Left kidney (tissue), 1 donor: ENCODE measurements at regions not wholly inside any gene's neighbourhood (a gene's known extent, or its start where the extent isn't known, plus 50 kb on each side); places are given as distances from the start of the nearest gene placed in this dataset.
"Not testable (repeated sequence)": the region's sequence is repeated elsewhere in the genome, so short reads cannot be mapped to it uniquely, and the experiment has no call there.

Experiments used
- DNase-seq: peaks from one replicate; pipeline ENCODE4 v3.0.0-alpha.2; 2013

DNA sequence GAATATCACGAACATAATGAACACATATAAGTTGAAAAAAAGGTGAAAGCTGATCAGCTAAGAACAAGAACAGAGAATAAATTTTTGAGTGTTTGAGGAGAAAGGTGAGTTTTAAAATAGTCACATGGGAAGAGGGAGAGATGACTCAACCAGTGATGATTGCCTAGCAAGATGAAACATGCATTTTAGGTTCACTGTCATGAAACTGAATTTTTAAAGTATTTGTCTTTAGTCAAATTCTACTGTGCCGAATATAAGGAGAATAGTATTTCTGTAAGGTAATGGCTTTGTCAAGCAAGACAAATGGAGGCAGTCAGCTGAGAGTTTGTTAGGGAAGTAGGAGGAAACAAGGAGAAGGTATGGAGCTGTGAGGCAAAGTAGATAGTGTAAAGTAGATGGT lies 2557.4 kb downstream of the PCDH9 start:
- no peak for DNase-seq

GRCh38 chr13:64662887-64663593 lies 2567.1 kb downstream of the PCDH9 start:
- no peak for DNase-seq

GRCh38 chr13:64648293-64648692 lies 2581.8 kb downstream of the PCDH9 start:
- DNase-seq: no peak

- DNase-seq: no peak
These were observed 2587.1 kb downstream of the PCDH9 start for GRCh38 chr13:64643066-64643465.

- DNase-seq: no peak
These were observed 2590.1 kb downstream of the PCDH9 start for GRCh38 chr13:64640002-64640401.

DNA sequence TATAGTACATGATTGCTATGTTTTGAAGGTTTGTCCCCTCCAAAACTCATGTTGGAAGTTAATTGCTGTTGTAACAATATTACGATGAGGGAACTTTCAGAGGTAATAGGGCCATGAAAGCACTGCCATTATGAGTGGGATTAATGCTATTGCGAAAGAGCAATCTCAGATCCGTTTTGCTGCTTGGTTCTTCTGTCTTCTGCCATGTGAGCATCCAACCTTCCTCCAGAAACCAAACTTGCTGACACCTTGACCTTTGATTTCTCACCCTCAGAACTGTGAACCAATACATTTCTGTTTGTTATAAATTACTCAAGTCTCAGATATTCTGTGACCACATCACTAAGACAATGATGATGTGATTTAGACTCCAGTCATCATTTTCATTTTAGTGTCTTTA lies 2590.9 kb downstream of the PCDH9 start:
- no peak for DNase-seq

DNA sequence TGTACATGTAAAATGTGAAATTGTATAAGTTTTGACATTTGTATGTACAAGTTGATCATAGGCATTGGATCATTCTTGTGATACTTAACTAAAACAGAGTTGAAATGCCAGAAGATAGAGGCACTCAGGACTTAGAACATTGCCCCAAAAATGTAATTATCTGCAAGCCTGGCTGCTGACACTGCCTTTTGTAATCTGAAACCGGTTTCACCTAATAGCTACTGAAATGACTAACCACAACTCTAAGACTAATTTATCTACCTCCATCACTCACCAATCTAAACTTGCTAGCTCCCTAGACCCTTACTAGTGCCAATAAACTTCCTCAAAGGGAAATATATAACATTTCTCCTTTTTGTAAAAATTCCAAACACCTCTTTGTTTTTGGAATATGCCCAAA lies 2596.2 kb downstream of the PCDH9 start:
- no peak for DNase-seq

DNA sequence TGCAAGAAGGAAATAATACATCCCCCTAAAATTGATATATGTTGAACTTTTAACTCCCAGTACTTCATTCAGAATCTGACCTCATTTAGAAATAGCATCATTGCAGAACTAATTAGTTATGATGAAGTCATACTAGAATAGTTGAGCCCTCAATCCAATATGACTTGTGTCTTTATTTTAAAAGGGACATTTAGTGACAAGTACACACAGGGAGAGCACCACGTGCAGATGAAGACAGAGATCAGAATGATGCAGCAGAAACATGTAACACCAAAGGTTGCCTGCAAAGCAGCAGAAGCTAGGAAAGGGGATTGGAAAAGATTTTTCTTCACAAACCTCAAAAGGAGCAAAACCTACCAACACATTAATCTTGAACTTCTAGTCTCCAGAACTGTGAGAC lies 2602.5 kb downstream of the PCDH9 start:
- DNase-seq: no peak

GRCh38 chr13:64626105-64626504 lies 2604.0 kb downstream of the PCDH9 start:
- DNase-seq: no peak

GRCh38 chr13:64617231-64617630 lies 2612.9 kb downstream of the PCDH9 start:
- DNase-seq: no peak

GRCh38 chr13:64591971-64592370 lies 2638.2 kb downstream of the PCDH9 start:
- no peak for DNase-seq

DNA sequence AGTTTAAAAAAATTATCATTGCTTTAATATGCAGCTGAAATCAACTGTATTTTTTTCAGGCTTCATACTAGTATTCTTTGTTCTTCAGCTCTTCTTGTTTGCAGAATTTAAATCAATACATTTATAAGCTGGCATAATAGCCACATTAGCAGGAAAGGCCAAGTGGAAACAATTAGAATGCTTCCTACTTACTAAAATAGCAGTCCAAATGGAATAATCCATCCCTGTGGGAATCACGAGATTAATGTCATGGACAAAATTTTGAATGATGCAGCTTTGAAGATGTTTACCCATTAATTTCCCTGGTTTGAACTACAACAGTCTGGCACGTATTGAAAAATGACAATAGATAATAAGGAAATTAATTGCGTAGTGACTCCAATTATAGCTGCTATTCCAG lies 2650.8 kb downstream of the PCDH9 start:
- DNase-seq: no peak

DNA sequence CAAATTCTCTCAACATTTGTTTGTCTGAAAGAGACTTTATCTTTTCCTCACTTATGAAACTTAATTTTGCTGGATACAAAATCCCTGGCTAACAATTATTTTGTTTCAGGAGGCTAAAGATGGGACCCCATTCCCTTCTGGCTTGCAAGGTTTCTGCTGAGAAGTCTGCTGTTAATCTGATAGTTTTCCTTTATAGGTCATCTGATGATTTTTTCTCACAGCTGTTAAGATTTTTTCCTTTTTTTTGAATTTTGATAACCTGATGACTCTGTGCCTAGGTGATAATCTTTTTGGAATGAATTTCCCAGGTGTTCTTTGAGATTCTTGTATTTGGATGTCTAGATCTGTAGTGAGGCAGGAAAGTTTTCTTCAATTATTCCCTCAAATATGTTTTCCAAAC lies 2661.4 kb downstream of the PCDH9 start:
- DNase-seq: no peak

- DNase-seq: not testable (repeated sequence)
These were observed 2672.1 kb downstream of the PCDH9 start for GRCh38 chr13:64558031-64558430.

DNA sequence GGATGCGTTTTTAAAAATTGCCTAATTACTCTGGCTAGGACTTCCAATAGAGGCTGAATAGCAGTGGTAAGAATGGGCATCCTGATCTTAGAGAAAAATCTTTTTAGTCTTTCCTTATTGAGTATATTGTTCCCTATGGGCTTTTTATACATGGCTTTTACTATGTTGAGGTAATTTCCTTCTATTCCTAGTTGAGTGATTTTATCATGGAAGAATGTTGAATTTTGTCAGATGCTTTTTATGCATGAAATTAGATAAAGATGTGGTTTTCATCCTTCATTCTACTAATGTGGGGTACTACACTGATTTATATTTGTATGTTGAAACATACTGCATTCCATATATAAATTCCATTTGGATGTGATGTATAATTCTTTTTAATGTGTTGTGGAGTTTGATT lies 2673.8 kb downstream of the PCDH9 start:
- no peak for DNase-seq

DNA sequence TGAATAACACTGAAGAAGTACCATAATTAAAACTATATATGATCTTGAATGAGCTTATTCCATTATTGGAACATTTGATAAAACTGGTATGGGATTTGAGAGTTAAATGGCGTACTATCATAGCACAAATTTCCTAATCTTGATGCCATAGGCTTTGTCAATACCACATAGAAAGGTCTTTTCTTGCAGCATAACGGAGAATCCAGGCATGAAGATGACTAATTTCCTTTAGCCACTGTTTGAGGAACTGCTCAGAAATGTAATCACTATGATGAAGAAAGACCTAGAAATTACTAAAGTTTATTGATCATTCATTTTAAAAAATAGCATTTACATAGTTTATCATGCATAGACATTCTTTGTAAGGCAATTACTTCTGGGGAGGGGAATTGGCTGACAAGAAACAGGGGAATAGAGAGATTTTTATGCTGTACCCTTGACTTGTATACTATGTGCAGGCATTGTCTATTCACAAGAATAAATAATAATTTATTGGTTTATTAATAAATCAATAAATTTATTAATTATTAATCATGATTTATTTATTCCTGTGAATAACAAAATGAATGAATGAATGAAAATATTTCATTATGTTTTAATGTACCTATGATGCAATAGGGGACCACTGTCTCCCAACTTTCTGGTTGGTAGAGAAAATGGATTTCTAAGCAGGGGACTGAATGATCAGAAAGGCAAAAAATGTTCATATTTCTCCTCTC lies 2676.6 kb downstream of the PCDH9 start:
- DNase-seq: no peak

DNA sequence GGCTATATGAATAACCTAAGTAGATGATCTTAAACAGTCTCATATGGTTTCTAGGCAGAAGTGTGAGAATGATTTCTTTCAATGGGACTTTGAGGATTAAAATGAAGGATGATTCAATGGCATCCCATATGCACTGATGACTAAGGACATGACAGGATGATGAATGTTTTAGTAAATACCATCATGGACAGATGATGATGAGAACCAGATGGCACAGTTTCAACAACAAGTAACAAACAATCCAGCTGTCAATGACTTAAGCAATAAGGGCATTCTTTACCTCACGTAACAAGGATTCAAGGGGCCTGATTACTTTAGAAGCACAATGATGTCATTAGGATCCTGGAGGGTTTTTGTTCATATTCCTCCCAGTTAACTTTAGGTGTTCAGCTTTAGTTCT lies 2678.4 kb downstream of the PCDH9 start:
- DNase-seq: no peak

DNA sequence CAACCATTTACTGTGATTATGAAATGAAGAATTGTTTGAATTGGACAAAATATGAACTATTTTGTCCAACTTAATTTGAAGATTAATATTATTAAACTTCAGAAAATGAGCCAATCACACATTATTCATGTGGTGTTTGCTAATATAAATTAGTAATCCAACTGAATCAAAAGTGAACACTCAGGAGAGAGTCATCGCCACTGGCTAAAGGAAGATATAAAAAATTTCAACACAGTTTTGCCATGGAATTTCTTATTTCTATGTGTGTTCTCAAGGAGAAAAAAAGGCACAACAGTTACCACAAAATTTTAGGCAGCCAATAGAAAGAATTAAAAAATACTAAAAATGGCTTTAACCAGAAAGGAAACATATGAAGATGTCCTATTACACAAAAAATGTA lies 2683.8 kb downstream of the PCDH9 start:
- no peak for DNase-seq

DNA sequence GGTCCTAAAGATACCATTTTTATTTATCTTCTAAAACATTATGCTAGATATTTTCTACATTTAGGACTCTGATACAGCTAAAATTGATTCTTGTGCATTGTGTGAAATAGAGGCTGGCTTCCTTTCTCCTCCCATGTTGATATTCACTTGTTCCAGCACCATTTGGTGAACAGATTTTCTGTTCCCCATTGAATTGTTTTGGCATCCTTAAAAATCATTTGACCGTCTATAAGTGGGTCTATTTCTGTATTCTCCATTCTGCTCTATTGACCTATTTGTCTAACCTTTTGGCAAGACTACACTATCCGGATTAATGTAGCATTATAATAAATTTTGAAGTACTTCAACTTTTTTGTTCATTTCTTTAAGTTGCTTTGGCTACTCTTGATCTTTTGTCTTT lies 2689.2 kb downstream of the PCDH9 start:
- no peak for DNase-seq

- DNase-seq: no peak
These were observed 2689.7 kb downstream of the PCDH9 start for GRCh38 chr13:64540468-64540867.

DNA sequence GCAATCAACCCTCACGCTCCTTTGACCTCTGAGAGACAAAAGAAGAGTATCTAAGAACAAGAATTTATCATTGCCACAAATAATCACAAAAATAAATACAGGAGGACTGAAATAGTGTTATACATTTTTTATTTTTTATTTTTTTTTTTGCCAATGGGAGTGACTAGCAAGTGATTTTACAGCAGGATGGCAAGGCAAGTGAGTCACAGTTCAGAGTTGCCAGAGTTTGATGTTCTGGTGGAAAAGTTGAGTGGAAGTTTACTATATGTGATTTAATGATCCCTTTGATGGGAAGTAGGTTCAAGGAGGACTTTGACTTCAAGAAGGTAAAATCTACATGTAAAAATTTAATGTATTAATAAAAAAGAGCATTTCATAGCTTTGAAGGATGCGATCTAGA lies 2691.4 kb downstream of the PCDH9 start:
- DNase-seq: no peak

DNA sequence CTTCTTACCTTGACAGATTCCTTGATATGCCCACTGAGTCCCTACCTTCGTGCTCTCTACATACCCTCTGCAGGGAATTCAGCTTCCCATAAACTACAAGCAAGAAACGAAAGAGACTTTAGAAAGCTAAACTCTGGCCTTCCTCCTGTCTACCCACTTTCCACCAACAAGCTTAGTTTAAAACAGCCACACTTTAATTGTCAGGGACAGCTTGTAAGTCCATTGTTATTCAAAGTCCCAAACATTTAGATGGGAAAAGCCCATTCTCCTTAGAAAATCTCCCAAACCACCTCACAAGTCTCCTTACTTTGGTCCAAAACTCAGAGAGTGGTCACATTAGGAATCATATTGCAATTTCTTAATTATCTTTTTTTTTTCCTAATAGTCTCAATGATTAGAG lies 2695.8 kb downstream of the PCDH9 start:
- DNase-seq: no peak

DNA sequence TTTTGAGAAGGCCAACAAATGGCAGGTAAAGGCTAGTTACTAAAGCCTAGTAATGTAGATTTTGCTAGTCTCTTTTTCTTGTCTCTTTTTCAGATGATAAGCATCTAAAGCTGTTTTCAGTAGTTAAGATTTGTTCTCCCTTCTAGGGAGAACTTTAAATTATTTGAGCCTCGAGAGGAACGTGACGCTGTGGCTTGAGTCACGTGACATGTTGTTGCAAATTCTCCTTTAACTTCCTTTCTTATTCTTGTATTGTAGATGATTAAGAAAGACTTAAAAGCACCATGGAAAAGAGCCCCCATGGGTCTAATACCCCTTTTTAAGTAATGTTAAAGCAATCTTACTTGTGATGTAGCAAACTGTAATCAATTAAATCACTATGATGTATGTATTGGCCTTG lies 2698.7 kb downstream of the PCDH9 start:
- DNase-seq: no peak

GRCh38 chr13:64529874-64530485 lies 2700.2 kb downstream of the PCDH9 start:
- DNase-seq: no peak
